ENCODE measurements at regions not wholly inside any gene's neighbourhood (a gene's known extent, or its start where the extent isn't known, plus 50 kb on each side); places are given as distances from the start of the nearest gene placed in this dataset.

DNA sequence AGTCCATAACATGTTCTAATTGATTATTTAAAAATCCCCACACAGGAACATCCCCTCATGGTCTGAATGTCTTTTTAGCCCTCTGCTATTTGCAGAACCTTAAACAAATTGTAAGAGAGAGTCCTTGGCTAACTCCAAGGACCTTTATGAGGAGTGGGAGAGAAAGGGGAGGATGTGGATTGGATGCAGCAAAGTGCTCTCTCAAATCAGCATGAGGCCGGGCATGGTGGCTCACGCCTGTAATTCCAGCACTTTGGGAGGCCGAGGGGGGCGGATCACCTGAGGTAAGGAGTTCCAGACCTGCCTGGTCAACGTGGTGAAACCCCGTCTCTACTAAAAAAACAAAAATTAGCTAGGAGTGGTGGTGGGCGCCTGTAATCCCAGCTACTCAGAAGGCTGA is 154.8 kb downstream of the TGFB2 start:
- TF ChIP-seq CTCF (IDR thresholded peaks at IDR 0.05 in 8 of 11, conservative IDR thresholded peaks at IDR 0.05 in 3 of 11), result no peak
- no peak for TF ChIP-seq POLR2A (IDR thresholded peaks at IDR 0.05)
